G401 (cell line): ENCODE measurements at regions not wholly inside any gene's neighbourhood (a gene's known extent, or its start where the extent isn't known, plus 50 kb on each side); places are given as distances from the start of the nearest gene placed in this dataset.
A peak's percentile ranks its signal among the peaks of the same experiment; 100 is the strongest.

ENCODE experiments used
- DNase-seq: peaks from one replicate; pipeline ENCODE4 v3.0.0-alpha.2; 2015; ENCODE audit warnings: low spot score
- in situ Hi-C: cut with HindIII; loops from 2 replicates; pipeline ENCODE4 v1.10.0; 2016; ENCODE audit warnings: low sequenced_read_pairs, mixed read lengths

DNA sequence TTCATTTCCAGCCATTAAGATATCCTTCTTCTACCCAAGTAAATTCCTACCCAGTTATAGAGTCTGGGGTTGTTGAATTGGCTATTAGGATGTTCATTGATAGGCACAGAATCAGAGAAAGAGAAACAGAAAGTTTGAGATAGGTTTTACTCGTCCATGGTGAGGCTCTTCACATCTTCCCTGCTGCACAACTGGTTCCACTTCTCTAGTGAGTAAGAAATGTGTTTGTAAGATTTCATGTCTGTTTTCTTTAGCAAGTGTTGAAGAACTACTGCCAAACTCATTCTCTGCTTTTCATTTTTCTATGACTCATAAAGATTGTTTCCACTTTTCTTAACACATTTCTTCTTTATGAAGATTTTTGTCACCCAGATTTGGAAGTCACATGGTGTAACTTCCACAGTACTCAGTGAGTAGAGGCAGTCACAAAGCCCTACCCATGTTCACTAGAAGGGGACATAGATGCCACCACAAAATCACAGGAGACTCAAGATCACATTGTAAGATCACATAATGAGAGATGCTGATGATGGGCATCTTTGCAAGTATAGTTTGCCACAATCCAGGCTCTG, 152.3 kb downstream of the SNX7 start:
- in situ Hi-C loops = no loop called here
- DNase-seq = no peak

DNA sequence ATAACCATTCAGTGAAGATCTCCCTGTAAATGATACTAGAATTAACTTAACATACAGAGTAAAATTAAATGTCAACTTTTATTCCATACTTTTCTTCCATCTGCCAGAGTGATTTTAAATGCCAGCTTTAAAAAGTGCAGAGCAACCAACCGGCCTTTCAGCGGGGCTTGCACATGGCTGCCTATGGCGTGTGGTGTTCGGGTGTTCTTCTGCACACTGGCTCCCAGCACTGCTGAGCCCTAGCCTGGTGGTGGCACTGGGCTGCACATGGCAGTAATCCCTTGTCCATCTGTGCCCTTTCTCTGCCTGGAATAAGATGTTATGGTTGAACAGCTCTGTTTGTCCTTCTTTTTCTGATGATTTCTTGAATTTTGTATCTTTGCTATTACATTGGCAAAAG, 156.3 kb downstream of the SNX7 start:
- peak; percentile 3 for DNase-seq
- in situ Hi-C loops = no loop called here

DNA sequence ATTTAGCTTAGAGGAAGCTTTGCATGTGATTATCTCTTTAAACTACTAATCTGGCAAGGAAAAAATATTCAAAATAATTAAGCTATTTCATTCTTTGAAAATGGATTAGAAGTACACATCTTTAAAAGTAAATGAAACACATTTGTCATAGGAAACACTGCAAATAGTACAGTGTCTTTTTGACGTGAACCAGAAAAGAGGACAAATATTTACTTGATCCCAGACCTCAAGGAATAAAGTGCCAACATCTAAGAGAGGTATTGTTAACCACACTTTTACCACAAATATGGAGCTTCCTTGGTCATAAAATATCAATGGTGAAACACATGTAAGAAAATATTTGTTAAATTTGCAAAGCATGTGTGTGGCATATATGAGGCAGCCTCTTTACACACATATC, 159.9 kb downstream of the SNX7 start:
- no peak for DNase-seq
- in situ Hi-C loops = no loop called here

DNA sequence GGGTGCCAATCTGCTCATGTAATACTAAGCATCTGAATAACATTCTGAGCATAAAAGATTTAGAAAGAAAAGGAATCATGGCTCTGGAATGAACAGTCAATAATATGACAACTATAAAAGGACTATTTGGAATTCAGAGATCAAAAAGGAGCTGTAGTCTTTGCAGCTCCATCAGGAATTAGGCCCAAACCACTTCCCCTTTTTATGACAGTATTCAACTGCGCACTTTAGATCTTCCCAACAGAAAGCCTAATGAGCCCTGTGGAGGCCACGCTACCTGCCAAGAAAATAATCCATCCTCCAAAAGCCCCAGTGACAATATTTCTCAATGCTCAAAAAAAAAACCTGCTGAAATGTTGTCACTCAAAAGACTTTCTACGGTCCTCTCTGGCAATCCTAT, 163.2 kb downstream of the SNX7 start:
- no peak for DNase-seq
- in situ Hi-C loops = no loop called here

DNA sequence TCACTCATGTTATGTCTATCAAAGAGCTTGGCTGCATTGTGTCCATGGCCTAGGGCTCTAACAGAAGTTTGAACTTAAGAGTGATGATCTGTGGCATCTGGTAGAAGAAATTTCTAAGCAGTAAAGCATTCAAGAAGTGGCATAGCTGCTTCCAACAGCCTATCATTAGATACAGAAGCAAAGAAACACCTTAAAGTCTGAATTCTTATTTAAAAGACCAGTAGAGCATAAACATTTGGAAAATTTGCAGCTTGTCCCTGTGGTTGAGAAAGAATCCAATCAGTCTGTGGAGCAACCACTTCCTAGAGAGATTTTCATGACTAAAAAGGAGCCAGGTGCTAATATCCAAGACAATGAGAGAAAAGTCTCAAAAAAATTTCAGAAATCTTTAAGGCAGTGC, 165.5 kb downstream of the SNX7 start:
- in situ Hi-C loops = no loop called here
- DNase-seq = no peak

DNA sequence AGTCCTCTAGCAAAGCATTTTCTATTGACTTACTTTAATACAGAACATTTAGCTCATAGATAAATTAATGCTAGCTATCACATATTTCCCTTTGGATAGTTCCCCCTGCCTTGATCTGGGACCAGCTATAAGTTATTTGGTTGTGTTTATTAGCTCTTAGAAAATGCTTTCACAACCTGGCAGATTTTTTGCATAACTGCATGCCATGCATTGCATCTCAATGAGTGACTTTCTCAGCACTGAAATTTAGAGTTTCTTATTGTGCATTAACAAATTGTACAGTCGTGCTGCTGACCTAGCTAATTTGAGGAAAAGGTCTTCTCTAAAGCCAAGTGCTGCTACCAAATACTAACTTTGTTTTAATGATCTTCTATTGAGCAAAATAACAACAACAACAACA, 164.8 kb downstream of the PLPPR5 start:
- in situ Hi-C loops = no loop called here
- no peak for DNase-seq
